Caco-2 (cell line): ENCODE measurements at regions not wholly inside any gene's neighbourhood (a gene's known extent, or its start where the extent isn't known, plus 50 kb on each side); places are given as distances from the start of the nearest gene placed in this dataset.

Source experiments
- BruUV-seq: library from RNA; stranded (reverse); fragments of 400-500 nt; replicated peaks from 2 replicates; lab custom pipeline; 2021; lab: Mats Ljungman, UMichigan
- CTCF ChIA-PET: fragments of 300-600 bp; sonication (Branson Sonifier 250); formaldehyde crosslinking; loops from one replicate; lab custom pipeline; 2022; ENCODE audit warnings: antibody characterized with exemption; lab: Charles Lee
- POLR2A ChIA-PET: fragments of 300-600 bp; sonication (Branson Sonifier 250); formaldehyde crosslinking; loops from one replicate; lab custom pipeline; 2022; ENCODE audit warnings: antibody characterized with exemption; lab: Charles Lee
- DNase-seq, 2 experiments: peaks; one replicate each; pipeline versions ENCODE4 v3.0.0 to v3.0.0-alpha.2; 2020 to 2022
- H3K27me3 ChIP-seq: replicated peaks from 2 replicates; pipeline ENCODE4 v1.6.0; 2011; ENCODE audit warnings: low read length; ENCODE audit not compliant: control insufficient read depth, insufficient read depth
- H3K36me3 ChIP-seq: 2 replicates; pipeline ENCODE4 v1.5.1; 2011; ENCODE audit warnings: low read length; ENCODE audit not compliant: control insufficient read depth, insufficient read depth
- H3K4me1 ChIP-seq: fragments of 250-450 bp; sonication (Bioruptor Pico); 2 replicates; pipeline ENCODE4 v1.5.1; 2020; ENCODE audit warnings: mild to moderate bottlenecking
- H3K4me3 ChIP-seq: 2 replicates; pipeline ENCODE4 v1.5.1; 2011; ENCODE audit warnings: low read depth, mild to moderate bottlenecking, control low read depth, low read length
- H3K9me3 ChIP-seq: fragments of 250-450 bp; sonication (Bioruptor Pico); 2 replicates; pipeline ENCODE4 v1.5.1; 2020; ENCODE audit warnings: mild to moderate bottlenecking, moderate library complexity
- H3K27ac Mint-ChIP-seq: one replicate; pipeline ENCODE4 v1.8.0; 2022; ENCODE audit warnings: mixed read lengths; ENCODE audit not compliant: unreplicated experiment
- H3K27me3 Mint-ChIP-seq: one replicate; pipeline ENCODE4 v1.8.0; 2022; ENCODE audit warnings: mixed read lengths; ENCODE audit not compliant: insufficient read depth, unreplicated experiment
- H3K36me3 Mint-ChIP-seq: one replicate; pipeline ENCODE4 v1.8.0; 2022; ENCODE audit warnings: mild to moderate bottlenecking, mixed read lengths; ENCODE audit not compliant: insufficient read depth, unreplicated experiment
- H3K4me1 Mint-ChIP-seq: one replicate; pipeline ENCODE4 v1.8.0; 2022; ENCODE audit warnings: low read depth, mixed read lengths; ENCODE audit not compliant: unreplicated experiment
- H3K4me3 Mint-ChIP-seq: one replicate; pipeline ENCODE4 v1.8.0; 2022; ENCODE audit warnings: mild to moderate bottlenecking, moderate library complexity, mixed read lengths; ENCODE audit not compliant: unreplicated experiment
- H3K9me3 Mint-ChIP-seq: one replicate; pipeline ENCODE4 v1.8.0; 2022; ENCODE audit warnings: mixed read lengths; ENCODE audit not compliant: unreplicated experiment
- intact Hi-C: fragments of 100-400 bp; cut with micrococcal nuclease; formaldehyde crosslinking; loops from one replicate; pipeline ENCODE4 v1.10.0; 2022; ENCODE audit not compliant: unreplicated experiment
- TF ChIP-seq, protein P1 (sequence below), 2 experiments: fragments of 200-600 bp in 1 of 2; IDR thresholded peaks; 1 replicate in 1 of 2; 2 replicates in 1 of 2; pipeline versions ENCODE4 v1.5.1 to v1.8.0; 2011 to 2022; ENCODE audit warnings: antibody characterized with exemption in 1 of 2, control low read depth in 1 of 2, inconsistent platforms in 1 of 2, low read depth in 1 of 2, low read length in 1 of 2, mild to moderate bottlenecking in 1 of 2, moderate library complexity in 1 of 2; ENCODE audit not compliant: insufficient read depth in 1 of 2, severe bottlenecking in 1 of 2, unreplicated experiment in 1 of 2

DNA sequence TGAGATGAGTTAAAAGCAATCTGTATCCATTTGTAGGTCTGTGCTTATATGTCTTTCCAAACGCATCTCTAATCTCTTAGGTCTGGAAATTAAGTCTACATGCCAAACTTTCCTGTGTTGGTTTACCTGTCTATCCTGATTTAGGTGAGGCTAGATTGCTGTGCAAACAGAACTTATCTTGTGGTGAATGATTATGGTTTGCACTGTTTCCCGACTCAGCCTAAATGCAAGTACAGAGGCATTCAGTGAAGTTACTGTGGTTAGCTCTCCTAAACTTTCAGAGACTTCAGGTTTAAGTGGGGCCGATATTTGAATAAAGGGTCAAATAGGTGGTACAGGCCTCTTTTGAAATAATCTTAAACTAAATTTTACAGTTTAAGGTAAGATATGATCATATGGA lies 103.5 kb downstream of the ICOS start:
- CTCF ChIA-PET, result interaction anchor here (1.5 kb wide), 1 partner anchor 11 kb away, joined by 3 read pairs; no protein-coding TSS in a partner anchor

DNA sequence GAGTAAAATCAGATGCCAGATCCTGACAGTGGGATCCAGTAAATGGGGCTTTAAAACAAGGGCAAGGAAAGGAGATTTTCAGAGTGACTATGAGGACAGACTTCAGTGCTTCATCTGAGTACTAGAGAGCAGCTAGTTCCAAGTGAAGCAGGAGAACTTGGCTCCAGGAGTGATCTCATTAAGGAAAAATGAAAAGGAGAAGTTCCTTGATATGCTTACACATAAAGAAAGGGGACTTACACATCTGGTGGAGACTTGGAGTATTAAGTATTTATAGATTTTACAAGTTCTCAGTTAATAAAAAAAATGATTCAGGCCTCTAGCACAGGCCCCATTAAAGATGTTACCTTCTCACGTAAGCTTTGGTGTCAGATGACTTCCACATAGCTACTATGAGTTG lies 105.8 kb downstream of the ICOS start:
- no peaks in the 10 kb centered on the region for H3K27me3 ChIP-seq
- H3K36me3 ChIP-seq, result no peaks in the 10 kb centered on the region
- H3K27me3 Mint-ChIP-seq, result peaks cover 4% of the 10 kb centered on the region
- peaks cover 13% of the 10 kb centered on the region for H3K4me1 ChIP-seq
- no peak for DNase-seq
- ChIA-PET POLR2A (no interaction called here), CTCF (no interaction called here)
- no peak overlapping the region for H3K4me3 ChIP-seq
- H3K9me3 ChIP-seq, result no peaks in the 10 kb centered on the region
- intact Hi-C loops, result no loop called here
- H3K4me3 Mint-ChIP-seq, result no peak overlapping the region
- H3K36me3 Mint-ChIP-seq, result no peaks in the 10 kb centered on the region
- H3K9me3 Mint-ChIP-seq, result peaks cover 10% of the 10 kb centered on the region
- H3K27ac Mint-ChIP-seq, result no peak overlapping the region
- no TSS peak for BruUV-seq
- TF ChIP-seq, protein P1, sequence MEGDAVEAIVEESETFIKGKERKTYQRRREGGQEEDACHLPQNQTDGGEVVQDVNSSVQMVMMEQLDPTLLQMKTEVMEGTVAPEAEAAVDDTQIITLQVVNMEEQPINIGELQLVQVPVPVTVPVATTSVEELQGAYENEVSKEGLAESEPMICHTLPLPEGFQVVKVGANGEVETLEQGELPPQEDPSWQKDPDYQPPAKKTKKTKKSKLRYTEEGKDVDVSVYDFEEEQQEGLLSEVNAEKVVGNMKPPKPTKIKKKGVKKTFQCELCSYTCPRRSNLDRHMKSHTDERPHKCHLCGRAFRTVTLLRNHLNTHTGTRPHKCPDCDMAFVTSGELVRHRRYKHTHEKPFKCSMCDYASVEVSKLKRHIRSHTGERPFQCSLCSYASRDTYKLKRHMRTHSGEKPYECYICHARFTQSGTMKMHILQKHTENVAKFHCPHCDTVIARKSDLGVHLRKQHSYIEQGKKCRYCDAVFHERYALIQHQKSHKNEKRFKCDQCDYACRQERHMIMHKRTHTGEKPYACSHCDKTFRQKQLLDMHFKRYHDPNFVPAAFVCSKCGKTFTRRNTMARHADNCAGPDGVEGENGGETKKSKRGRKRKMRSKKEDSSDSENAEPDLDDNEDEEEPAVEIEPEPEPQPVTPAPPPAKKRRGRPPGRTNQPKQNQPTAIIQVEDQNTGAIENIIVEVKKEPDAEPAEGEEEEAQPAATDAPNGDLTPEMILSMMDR (IDR thresholded peaks at IDR 0.05; ENCODE audit: insufficient read depth in 1 of 2, low read depth in 1 of 2, low read length in 1 of 2, severe bottlenecking in 1 of 2, unreplicated experiment in 1 of 2), result no peak
- H3K4me1 Mint-ChIP-seq, result peaks cover 12% of the 10 kb centered on the region

More for the DNA sequence above, 103.5 kb downstream of the ICOS start:
- TF ChIP-seq, protein P1 (IDR thresholded peaks at IDR 0.05; ENCODE audit: insufficient read depth in 1 of 2, low read depth in 1 of 2, low read length in 1 of 2, severe bottlenecking in 1 of 2, unreplicated experiment in 1 of 2), result no peak
- Mint-ChIP-seq H3K4me1 (peaks cover 12% of the 10 kb centered on the region), H3K4me3 (no peak overlapping the region), H3K27me3 (peaks cover 4% of the 10 kb centered on the region), H3K36me3 (no peaks in the 10 kb centered on the region), H3K27ac (no peak overlapping the region), H3K9me3 (peaks cover 10% of the 10 kb centered on the region)
- Histone ChIP-seq H3K27me3 (no peaks in the 10 kb centered on the region), H3K9me3 (no peaks in the 10 kb centered on the region), H3K4me3 (no peak overlapping the region), H3K36me3 (no peaks in the 10 kb centered on the region), H3K4me1 (peaks cover 13% of the 10 kb centered on the region)
- peak in 1 of 2 experiments; percentile 34 for DNase-seq
- intact Hi-C loops, result loop anchor here (1.0 kb wide), 1 partner anchor 9 kb away; no protein-coding TSS in a partner anchor
- BruUV-seq, result no TSS peak
- POLR2A ChIA-PET, result no interaction called here

DNA sequence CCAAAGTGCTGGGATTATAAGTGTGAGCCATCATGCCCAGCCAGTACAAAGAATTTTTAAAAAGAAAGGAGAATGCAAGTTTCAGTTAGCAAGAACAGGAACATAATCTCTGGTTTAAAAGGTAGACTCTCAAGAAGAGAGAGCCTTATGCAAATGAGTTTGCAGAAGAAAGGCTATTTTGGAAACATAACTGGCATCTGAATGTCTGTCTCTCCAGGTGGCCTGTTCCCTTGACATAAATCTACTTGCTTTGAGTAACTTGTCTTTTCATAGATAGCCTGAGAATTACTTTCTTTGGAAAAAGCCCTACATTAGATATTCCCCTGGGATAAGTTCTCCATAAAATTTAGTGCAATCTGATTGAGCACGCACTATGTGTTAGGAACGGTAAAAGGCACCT lies 109.6 kb downstream of the ICOS start:
- BruUV-seq, result no TSS peak
- Histone ChIP-seq H3K36me3 (no peaks in the 10 kb centered on the region), H3K27me3 (no peaks in the 10 kb centered on the region; the same call in 1 of the 2 replicates), H3K4me1 (no peaks in the 10 kb centered on the region), H3K9me3 (no peaks in the 10 kb centered on the region), H3K4me3 (no peak overlapping the region)
- TF ChIP-seq, protein P1 (IDR thresholded peaks at IDR 0.05; ENCODE audit: insufficient read depth in 1 of 2, low read depth in 1 of 2, low read length in 1 of 2, severe bottlenecking in 1 of 2, unreplicated experiment in 1 of 2), result no peak
- DNase-seq, result no peak
- Mint-ChIP-seq H3K4me3 (no peak overlapping the region), H3K27me3 (peaks cover 9% of the 10 kb centered on the region), H3K9me3 (peaks cover 6% of the 10 kb centered on the region), H3K36me3 (no peaks in the 10 kb centered on the region), H3K27ac (no peak overlapping the region), H3K4me1 (no peaks in the 10 kb centered on the region)
- intact Hi-C loops, result no loop called here
- CTCF ChIA-PET, result no interaction called here
- POLR2A ChIA-PET, result no interaction called here
